ENCODE measurements at regions not wholly inside any gene's neighbourhood (a gene's known extent, or its start where the extent isn't known, plus 50 kb on each side); places are given as distances from the start of the nearest gene placed in this dataset.

- Histone ChIP-seq H3K4me1 (no peaks in the 10 kb centered on the region), H3K27me3 (no peaks in the 10 kb centered on the region), H3K4me3 (no peak overlapping the region), H3K9me3 (no peaks in the 10 kb centered on the region), H3K27ac (no peak overlapping the region), H3K36me3 (no peaks in the 10 kb centered on the region)
- TF ChIP-seq, protein P1, sequence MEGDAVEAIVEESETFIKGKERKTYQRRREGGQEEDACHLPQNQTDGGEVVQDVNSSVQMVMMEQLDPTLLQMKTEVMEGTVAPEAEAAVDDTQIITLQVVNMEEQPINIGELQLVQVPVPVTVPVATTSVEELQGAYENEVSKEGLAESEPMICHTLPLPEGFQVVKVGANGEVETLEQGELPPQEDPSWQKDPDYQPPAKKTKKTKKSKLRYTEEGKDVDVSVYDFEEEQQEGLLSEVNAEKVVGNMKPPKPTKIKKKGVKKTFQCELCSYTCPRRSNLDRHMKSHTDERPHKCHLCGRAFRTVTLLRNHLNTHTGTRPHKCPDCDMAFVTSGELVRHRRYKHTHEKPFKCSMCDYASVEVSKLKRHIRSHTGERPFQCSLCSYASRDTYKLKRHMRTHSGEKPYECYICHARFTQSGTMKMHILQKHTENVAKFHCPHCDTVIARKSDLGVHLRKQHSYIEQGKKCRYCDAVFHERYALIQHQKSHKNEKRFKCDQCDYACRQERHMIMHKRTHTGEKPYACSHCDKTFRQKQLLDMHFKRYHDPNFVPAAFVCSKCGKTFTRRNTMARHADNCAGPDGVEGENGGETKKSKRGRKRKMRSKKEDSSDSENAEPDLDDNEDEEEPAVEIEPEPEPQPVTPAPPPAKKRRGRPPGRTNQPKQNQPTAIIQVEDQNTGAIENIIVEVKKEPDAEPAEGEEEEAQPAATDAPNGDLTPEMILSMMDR (IDR thresholded peaks at IDR 0.05) = no peak
- no peak for FAIRE-seq
- 70 to 75% methylated on average over 5 of the region's 5 CpGs for WGBS, 2 donors
- peak in 1 of 4 donors; percentile 16 for ATAC-seq
- no peak for DNase-seq
- intact Hi-C loops (cut with DNase I) = no loop called here
Measured at GRCh38 chr12:28051516-28052354, 79.2 kb upstream of the PTHLH start.

GRCh38 chr12:28053564-28053963 lies 81.0 kb upstream of the PTHLH start:
- no peak for ATAC-seq
- FAIRE-seq = no peak
- no peak for DNase-seq
- H3K27me3 ChIP-seq = no peaks in the 10 kb centered on the region
- WGBS, 2 donors = 89% methylated on average over 5 of the region's 5 CpGs
- no peaks in the 10 kb centered on the region for H3K9me3 ChIP-seq
- no peaks in the 10 kb centered on the region for H3K4me1 ChIP-seq
- TF ChIP-seq, protein P1 (IDR thresholded peaks at IDR 0.05) = no peak
- no peaks in the 10 kb centered on the region for H3K36me3 ChIP-seq
- H3K4me3 ChIP-seq = no peak overlapping the region
- H3K27ac ChIP-seq = no peak overlapping the region
- intact Hi-C loops (cut with DNase I) = no loop called here

- Histone ChIP-seq H3K4me3 (no peak overlapping the region), H3K27ac (no peak overlapping the region), H3K4me1 (no peaks in the 10 kb centered on the region), H3K27me3 (no peaks in the 10 kb centered on the region), H3K9me3 (no peaks in the 10 kb centered on the region), H3K36me3 (no peaks in the 10 kb centered on the region)
- WGBS, 2 donors = 96 to 97% methylated on average over 1 of the region's 1 CpG
- DNase-seq (no peak), FAIRE-seq (no peak), ATAC-seq (no peak)
- TF ChIP-seq, protein P1 (IDR thresholded peaks at IDR 0.05) = no peak
- intact Hi-C loops (cut with DNase I) = no loop called here
Measured at GRCh38 chr12:28054583-28054982, 82.0 kb upstream of the PTHLH start.

DNA sequence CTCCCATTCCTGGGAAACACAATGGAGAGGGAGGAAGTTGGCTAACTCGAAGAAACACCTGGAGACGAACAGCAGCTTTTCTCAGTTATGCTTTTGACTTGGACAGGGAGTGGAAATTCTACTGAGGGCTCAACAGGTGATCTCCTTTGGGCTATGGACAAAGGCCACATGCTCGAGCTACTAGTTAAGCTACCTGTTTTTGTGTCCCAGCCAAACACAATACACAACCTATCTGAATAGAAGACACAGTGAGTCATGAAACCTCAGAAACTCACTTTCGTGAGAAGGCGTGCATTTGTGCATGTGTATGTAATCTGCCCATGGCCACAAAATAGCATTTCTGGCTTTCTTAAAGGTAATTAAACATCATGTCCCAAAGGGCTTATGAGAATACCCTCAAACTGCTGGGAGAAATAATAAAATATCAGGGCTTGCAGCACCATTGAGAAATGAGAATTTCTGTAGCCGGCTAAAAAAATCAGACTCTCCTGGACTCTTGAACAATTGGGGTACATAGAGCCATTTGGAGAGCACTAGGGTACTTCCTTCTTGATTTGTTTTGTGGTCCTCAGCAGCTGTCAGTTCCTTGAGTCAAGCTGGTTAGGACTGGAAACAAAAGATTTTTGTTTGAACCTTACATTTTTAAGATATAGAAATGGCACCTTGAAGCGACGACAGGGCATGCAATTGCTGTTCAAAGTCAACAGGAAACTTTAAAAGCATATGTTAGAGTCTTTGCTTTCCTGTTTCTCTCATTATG lies 85.5 kb upstream of the PTHLH start:
- intact Hi-C loops (cut with DNase I) = no loop called here
- FAIRE-seq (no peak), DNase-seq (no peak), ATAC-seq (no peak)
- no peaks in the 10 kb centered on the region for H3K4me1 ChIP-seq
- H3K36me3 ChIP-seq = no peaks in the 10 kb centered on the region
- 79 to 82% methylated on average over 8 of the region's 8 CpGs for WGBS, 2 donors
- TF ChIP-seq, protein P1 (IDR thresholded peaks at IDR 0.05) = no peak
- H3K4me3 ChIP-seq = no peak overlapping the region
- H3K27me3 ChIP-seq = no peaks in the 10 kb centered on the region
- no peaks in the 10 kb centered on the region for H3K9me3 ChIP-seq
- no peak overlapping the region for H3K27ac ChIP-seq

- Histone ChIP-seq H3K36me3 (no peaks in the 10 kb centered on the region), H3K27me3 (no peaks in the 10 kb centered on the region), H3K4me1 (no peaks in the 10 kb centered on the region), H3K4me3 (no peak overlapping the region), H3K9me3 (no peaks in the 10 kb centered on the region), H3K27ac (no peak overlapping the region)
- FAIRE-seq (no peak), ATAC-seq (no peak), DNase-seq (no peak)
- TF ChIP-seq, protein P1 (IDR thresholded peaks at IDR 0.05) = no peak
- 60 to 62% methylated on average over 1 of the region's 1 CpG for WGBS, 2 donors
- intact Hi-C loops (cut with DNase I) = no loop called here
Measured at GRCh38 chr12:28059220-28059619, 86.7 kb upstream of the PTHLH start.

All from pancreas (tissue), 10 donors.